ENCODE measurements at regions not wholly inside any gene's neighbourhood (a gene's known extent, or its start where the extent isn't known, plus 50 kb on each side); places are given as distances from the start of the nearest gene placed in this dataset.
A peak's percentile ranks its signal among the peaks of the same experiment; 100 is the strongest.

- no peak for FAIRE-seq
- no peak for TF ChIP-seq CTCF (IDR thresholded peaks at IDR 0.05; ENCODE audit: borderline replicate concordance, extremely low read depth, insufficient read depth)
- DNase-seq, result peak in 1 of 5 donors; percentile 1
- no peaks in the 10 kb centered on the region for H3K9me3 ChIP-seq (ENCODE audit: control insufficient read depth in 2 of 3, insufficient read depth in 1 of 3, low read length in 3 of 3)
- H3K36me3 ChIP-seq (ENCODE audit: control insufficient read depth in 2 of 3, insufficient read depth in 3 of 3, low read length in 3 of 3), result no peaks in the 10 kb centered on the region
- intact Hi-C loops (cut with DNase I), result no loop called here
- no peak overlapping the region for H3K9ac ChIP-seq (ENCODE audit: low read length in 3 of 3)
- no peak overlapping the region for H3K27ac ChIP-seq (ENCODE audit: low read depth in 2 of 2, low read length in 2 of 2)
- no peaks in the 10 kb centered on the region for H3K4me1 ChIP-seq (ENCODE audit: control insufficient read depth in 2 of 3, insufficient read depth in 2 of 3, low read depth in 1 of 3, low read length in 3 of 3)
- H3K4me3 ChIP-seq (ENCODE audit: low read length in 3 of 3), result no peak overlapping the region
- no peaks in the 10 kb centered on the region for H3K27me3 ChIP-seq (ENCODE audit: control insufficient read depth, insufficient read depth, low read length)
Measured at GRCh38 chr4:180769791-180770190, 1473.4 kb upstream of the TENM3 start.

GRCh38 chr4:180770265-180770664 lies 1472.9 kb upstream of the TENM3 start:
- Histone ChIP-seq H3K27ac (ENCODE audit: low read depth in 2 of 2, low read length in 2 of 2) (no peak overlapping the region), H3K4me1 (ENCODE audit: control insufficient read depth in 2 of 3, insufficient read depth in 2 of 3, low read depth in 1 of 3, low read length in 3 of 3) (no peaks in the 10 kb centered on the region), H3K36me3 (ENCODE audit: control insufficient read depth in 2 of 3, insufficient read depth in 3 of 3, low read length in 3 of 3) (no peaks in the 10 kb centered on the region), H3K27me3 (ENCODE audit: control insufficient read depth, insufficient read depth, low read length) (no peaks in the 10 kb centered on the region), H3K4me3 (ENCODE audit: low read length in 3 of 3) (no peak overlapping the region), H3K9me3 (ENCODE audit: control insufficient read depth in 2 of 3, insufficient read depth in 1 of 3, low read length in 3 of 3) (no peaks in the 10 kb centered on the region), H3K9ac (ENCODE audit: low read length in 3 of 3) (no peak overlapping the region)
- DNase-seq (no peak), FAIRE-seq (no peak)
- TF ChIP-seq CTCF (IDR thresholded peaks at IDR 0.05; ENCODE audit: borderline replicate concordance, extremely low read depth, insufficient read depth), result no peak
- intact Hi-C loops (cut with DNase I), result no loop called here

- no peaks in the 10 kb centered on the region for H3K4me1 ChIP-seq (ENCODE audit: control insufficient read depth in 2 of 3, insufficient read depth in 2 of 3, low read depth in 1 of 3, low read length in 3 of 3)
- H3K4me3 ChIP-seq (ENCODE audit: low read length in 3 of 3), result no peak overlapping the region
- no peaks in the 10 kb centered on the region for H3K36me3 ChIP-seq (ENCODE audit: control insufficient read depth in 2 of 3, insufficient read depth in 3 of 3, low read length in 3 of 3)
- no peak for TF ChIP-seq CTCF (IDR thresholded peaks at IDR 0.05; ENCODE audit: borderline replicate concordance, extremely low read depth, insufficient read depth)
- no peak overlapping the region for H3K9ac ChIP-seq (ENCODE audit: low read length in 3 of 3)
- no peak overlapping the region for H3K27ac ChIP-seq (ENCODE audit: low read depth in 2 of 2, low read length in 2 of 2)
- no peak for DNase-seq
- no peaks in the 10 kb centered on the region for H3K27me3 ChIP-seq (ENCODE audit: control insufficient read depth, insufficient read depth, low read length)
- no peaks in the 10 kb centered on the region for H3K9me3 ChIP-seq (ENCODE audit: control insufficient read depth in 2 of 3, insufficient read depth in 1 of 3, low read length in 3 of 3)
- intact Hi-C loops (cut with DNase I), result no loop called here
- FAIRE-seq, result no peak
Measured at GRCh38 chr4:180784940-180785339, 1458.3 kb upstream of the TENM3 start.

- no peaks in the 10 kb centered on the region for H3K9me3 ChIP-seq (ENCODE audit: control insufficient read depth in 2 of 3, insufficient read depth in 1 of 3, low read length in 3 of 3)
- no peak overlapping the region for H3K27ac ChIP-seq (ENCODE audit: low read depth in 2 of 2, low read length in 2 of 2)
- intact Hi-C loops (cut with DNase I), result no loop called here
- H3K4me1 ChIP-seq (ENCODE audit: control insufficient read depth in 2 of 3, insufficient read depth in 2 of 3, low read depth in 1 of 3, low read length in 3 of 3), result no peaks in the 10 kb centered on the region
- H3K36me3 ChIP-seq (ENCODE audit: control insufficient read depth in 2 of 3, insufficient read depth in 3 of 3, low read length in 3 of 3), result no peaks in the 10 kb centered on the region
- no peaks in the 10 kb centered on the region for H3K27me3 ChIP-seq (ENCODE audit: control insufficient read depth, insufficient read depth, low read length)
- no peak for DNase-seq
- no peak overlapping the region for H3K9ac ChIP-seq (ENCODE audit: low read length in 3 of 3)
- no peak for FAIRE-seq
- TF ChIP-seq CTCF (IDR thresholded peaks at IDR 0.05; ENCODE audit: borderline replicate concordance, extremely low read depth, insufficient read depth), result no peak
- no peak overlapping the region for H3K4me3 ChIP-seq (ENCODE audit: low read length in 3 of 3)
Measured at GRCh38 chr4:180788729-180789128, 1454.5 kb upstream of the TENM3 start.

Measured in kidney (tissue), 13 donors.